ENCODE measurements at regions not wholly inside any gene's neighbourhood (a gene's known extent, or its start where the extent isn't known, plus 50 kb on each side); places are given as distances from the start of the nearest gene placed in this dataset.

DNA sequence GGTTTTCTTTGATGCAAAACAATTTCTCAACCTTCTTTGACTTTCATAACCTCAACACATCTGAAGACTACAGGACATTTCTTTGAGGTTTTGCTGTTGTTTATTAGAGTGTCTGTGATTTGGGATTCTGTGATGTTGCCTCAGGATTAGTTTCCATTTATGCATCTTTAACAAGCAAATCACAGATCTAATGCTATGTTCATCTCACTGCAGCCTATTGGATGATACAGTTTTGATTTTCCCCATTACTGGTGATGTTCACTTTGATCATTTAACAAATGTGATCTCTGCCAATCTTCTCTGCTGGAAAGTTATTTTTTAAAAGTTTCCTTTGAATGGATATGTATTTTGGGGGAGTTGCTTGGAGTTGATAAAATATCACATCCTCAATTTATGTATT, 624.9 kb upstream of the HS3ST1 start:
- TF ChIP-seq, protein P1, sequence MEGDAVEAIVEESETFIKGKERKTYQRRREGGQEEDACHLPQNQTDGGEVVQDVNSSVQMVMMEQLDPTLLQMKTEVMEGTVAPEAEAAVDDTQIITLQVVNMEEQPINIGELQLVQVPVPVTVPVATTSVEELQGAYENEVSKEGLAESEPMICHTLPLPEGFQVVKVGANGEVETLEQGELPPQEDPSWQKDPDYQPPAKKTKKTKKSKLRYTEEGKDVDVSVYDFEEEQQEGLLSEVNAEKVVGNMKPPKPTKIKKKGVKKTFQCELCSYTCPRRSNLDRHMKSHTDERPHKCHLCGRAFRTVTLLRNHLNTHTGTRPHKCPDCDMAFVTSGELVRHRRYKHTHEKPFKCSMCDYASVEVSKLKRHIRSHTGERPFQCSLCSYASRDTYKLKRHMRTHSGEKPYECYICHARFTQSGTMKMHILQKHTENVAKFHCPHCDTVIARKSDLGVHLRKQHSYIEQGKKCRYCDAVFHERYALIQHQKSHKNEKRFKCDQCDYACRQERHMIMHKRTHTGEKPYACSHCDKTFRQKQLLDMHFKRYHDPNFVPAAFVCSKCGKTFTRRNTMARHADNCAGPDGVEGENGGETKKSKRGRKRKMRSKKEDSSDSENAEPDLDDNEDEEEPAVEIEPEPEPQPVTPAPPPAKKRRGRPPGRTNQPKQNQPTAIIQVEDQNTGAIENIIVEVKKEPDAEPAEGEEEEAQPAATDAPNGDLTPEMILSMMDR (conservative IDR thresholded peaks at IDR 0.05; ENCODE audit: low read depth, low read length), result no peak
- no peak overlapping the region for H3K4me3 ChIP-seq (IDR thresholded peaks at IDR 0.05; ENCODE audit: insufficient read depth, low read depth, low read length)
- H3K27me3 ChIP-seq (ENCODE audit: insufficient read depth, low read depth), result no peaks in the 10 kb centered on the region
- H3K4me1 ChIP-seq (ENCODE audit: low read depth, poor library complexity, severe bottlenecking), result no peaks in the 10 kb centered on the region
- no peaks in the 10 kb centered on the region for H3K79me2 ChIP-seq (ENCODE audit: insufficient read depth, low read depth)
- H3K9ac ChIP-seq, result no peak overlapping the region
- no peak overlapping the region for H2AFZ ChIP-seq (ENCODE audit: low read depth)
- no peak overlapping the region for H3K4me2 ChIP-seq
- H3K27ac ChIP-seq, result no peak overlapping the region
- no peaks in the 10 kb centered on the region for H4K20me1 ChIP-seq (ENCODE audit: insufficient read depth)
- H3K36me3 ChIP-seq (ENCODE audit: insufficient read depth), result no peaks in the 10 kb centered on the region

DNA sequence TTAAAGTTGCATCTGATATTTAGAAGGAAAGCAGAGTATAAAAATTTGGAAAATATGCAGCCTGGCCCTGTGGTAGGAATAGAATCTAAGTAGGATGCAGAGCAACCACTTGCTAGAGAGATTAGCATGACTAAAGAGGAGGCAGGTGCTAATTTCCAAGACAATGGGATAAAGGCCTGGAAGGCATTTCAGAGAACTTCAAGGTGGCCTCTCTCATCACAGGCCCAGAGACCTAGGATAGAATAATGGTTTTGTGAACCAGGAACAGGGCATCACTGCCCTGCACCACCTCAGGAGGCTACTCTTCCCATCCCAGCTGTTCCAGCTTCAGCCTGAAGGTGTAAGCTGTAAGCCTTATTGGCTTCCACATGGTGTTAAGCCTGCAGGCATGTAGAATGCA, 621.7 kb upstream of the HS3ST1 start:
- Histone ChIP-seq H2AFZ (ENCODE audit: low read depth) (no peak overlapping the region), H3K4me1 (ENCODE audit: low read depth, poor library complexity, severe bottlenecking) (no peaks in the 10 kb centered on the region), H3K4me3 (IDR thresholded peaks at IDR 0.05; ENCODE audit: insufficient read depth, low read depth, low read length) (no peak overlapping the region), H3K27ac (no peak overlapping the region), H4K20me1 (ENCODE audit: insufficient read depth) (no peaks in the 10 kb centered on the region), H3K36me3 (ENCODE audit: insufficient read depth) (no peaks in the 10 kb centered on the region), H3K27me3 (ENCODE audit: insufficient read depth, low read depth) (no peaks in the 10 kb centered on the region), H3K79me2 (ENCODE audit: insufficient read depth, low read depth) (no peaks in the 10 kb centered on the region), H3K9ac (no peak overlapping the region), H3K4me2 (no peak overlapping the region)
- TF ChIP-seq, protein P1 (conservative IDR thresholded peaks at IDR 0.05; ENCODE audit: low read depth, low read length), result no peak

DNA sequence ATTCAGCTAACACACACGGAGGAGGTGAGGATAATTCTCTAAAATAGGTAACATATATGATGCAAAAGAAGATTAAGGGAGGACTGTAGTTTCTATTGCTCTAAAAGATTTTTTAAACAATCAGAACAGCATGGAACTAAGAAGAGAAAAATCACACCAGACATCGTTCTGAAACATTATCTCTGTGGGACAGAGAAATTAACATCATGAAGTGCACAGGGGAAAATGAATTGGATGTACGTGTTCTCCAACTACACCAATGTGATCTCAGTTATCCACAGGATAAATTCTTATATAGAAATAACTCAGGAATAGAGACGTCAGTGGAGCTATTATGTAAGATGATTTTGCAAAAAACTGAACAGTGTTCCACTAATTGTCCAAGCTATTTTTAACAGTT, 614.1 kb upstream of the HS3ST1 start:
- Histone ChIP-seq H3K27me3 (ENCODE audit: insufficient read depth, low read depth) (no peaks in the 10 kb centered on the region), H2AFZ (ENCODE audit: low read depth) (no peak overlapping the region), H3K4me1 (ENCODE audit: low read depth, poor library complexity, severe bottlenecking) (no peaks in the 10 kb centered on the region), H3K27ac (no peak overlapping the region), H3K9ac (no peak overlapping the region), H3K36me3 (ENCODE audit: insufficient read depth) (no peaks in the 10 kb centered on the region), H3K79me2 (ENCODE audit: insufficient read depth, low read depth) (no peaks in the 10 kb centered on the region), H3K4me3 (IDR thresholded peaks at IDR 0.05; ENCODE audit: insufficient read depth, low read depth, low read length) (no peak overlapping the region), H4K20me1 (ENCODE audit: insufficient read depth) (no peaks in the 10 kb centered on the region), H3K4me2 (no peak overlapping the region)
- TF ChIP-seq, protein P1 (conservative IDR thresholded peaks at IDR 0.05; ENCODE audit: low read depth, low read length), result no peak

DNA sequence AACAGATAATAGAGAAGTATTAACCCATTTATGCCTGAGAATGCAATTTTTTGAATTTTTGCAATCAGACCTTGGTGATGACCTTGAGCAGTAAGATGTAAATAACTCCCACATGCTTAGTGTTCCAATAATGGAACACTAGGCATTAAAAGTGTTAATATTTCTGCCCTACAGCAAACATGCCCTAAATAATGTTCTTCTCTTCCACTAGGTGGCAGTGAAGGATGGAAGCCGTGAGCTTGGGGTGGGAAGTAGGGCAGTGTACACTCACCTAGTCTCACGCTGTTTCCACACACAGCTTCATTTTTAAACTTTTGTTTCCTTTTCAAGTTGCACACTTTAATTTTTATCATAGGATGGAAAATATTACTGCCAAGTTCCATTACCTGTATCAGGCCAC, 613.1 kb upstream of the HS3ST1 start:
- no peak overlapping the region for H2AFZ ChIP-seq (ENCODE audit: low read depth)
- no peaks in the 10 kb centered on the region for H3K27me3 ChIP-seq (ENCODE audit: insufficient read depth, low read depth)
- H3K4me3 ChIP-seq (IDR thresholded peaks at IDR 0.05; ENCODE audit: insufficient read depth, low read depth, low read length), result no peak overlapping the region
- no peaks in the 10 kb centered on the region for H3K4me1 ChIP-seq (ENCODE audit: low read depth, poor library complexity, severe bottlenecking)
- no peak overlapping the region for H3K9ac ChIP-seq
- H3K4me2 ChIP-seq, result no peak overlapping the region
- no peaks in the 10 kb centered on the region for H3K36me3 ChIP-seq (ENCODE audit: insufficient read depth)
- H4K20me1 ChIP-seq (ENCODE audit: insufficient read depth), result no peaks in the 10 kb centered on the region
- TF ChIP-seq, protein P1 (conservative IDR thresholded peaks at IDR 0.05; ENCODE audit: low read depth, low read length), result peak; percentile 39
- no peaks in the 10 kb centered on the region for H3K79me2 ChIP-seq (ENCODE audit: insufficient read depth, low read depth)
- no peak overlapping the region for H3K27ac ChIP-seq

DNA sequence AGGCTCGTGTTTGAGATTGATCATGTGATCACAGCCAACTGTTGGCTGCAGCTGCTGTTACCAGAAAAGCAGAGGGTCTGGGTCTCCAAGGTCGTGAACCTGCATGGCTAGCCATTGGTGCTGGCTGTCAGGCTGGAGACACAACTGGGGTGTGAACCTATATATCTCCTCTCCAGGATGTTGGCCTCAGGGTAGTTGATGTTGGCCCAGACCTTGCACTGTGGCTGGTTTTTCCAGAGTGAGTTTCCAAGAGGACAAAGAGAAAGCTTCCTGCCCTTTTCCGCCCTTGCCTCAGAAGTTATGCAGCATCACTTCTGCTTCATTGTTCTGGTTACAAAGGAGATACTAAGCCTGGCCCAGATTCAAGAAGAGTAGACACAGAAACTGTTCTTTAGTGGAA, 607.8 kb upstream of the HS3ST1 start:
- Histone ChIP-seq H3K4me1 (ENCODE audit: low read depth, poor library complexity, severe bottlenecking) (no peaks in the 10 kb centered on the region), H3K27me3 (ENCODE audit: insufficient read depth, low read depth) (no peaks in the 10 kb centered on the region), H2AFZ (ENCODE audit: low read depth) (no peak overlapping the region), H3K79me2 (ENCODE audit: insufficient read depth, low read depth) (no peaks in the 10 kb centered on the region), H4K20me1 (ENCODE audit: insufficient read depth) (no peaks in the 10 kb centered on the region), H3K36me3 (ENCODE audit: insufficient read depth) (no peaks in the 10 kb centered on the region), H3K27ac (no peak overlapping the region), H3K4me3 (IDR thresholded peaks at IDR 0.05; ENCODE audit: insufficient read depth, low read depth, low read length) (no peak overlapping the region), H3K4me2 (no peak overlapping the region), H3K9ac (no peak overlapping the region)
- TF ChIP-seq, protein P1 (conservative IDR thresholded peaks at IDR 0.05; ENCODE audit: low read depth, low read length), result no peak

Data from KMS-11 (cell line).